HEK293T (cell line): ENCODE measurements at regions not wholly inside any gene's neighbourhood (a gene's known extent, or its start where the extent isn't known, plus 50 kb on each side); places are given as distances from the start of the nearest gene placed in this dataset.

ENCODE experiments used
- CTCF ChIA-PET: fragments of 350-600 bp; formaldehyde crosslinking; extraction: SDS; loops from one replicate; lab custom pipeline; 2021; ENCODE audit warnings: antibody characterized with exemption, inconsistent platforms; lab: Yijun Ruan, JAX
- POLR2A ChIA-PET: fragments of 350-600 bp; formaldehyde crosslinking; extraction: SDS; loops from one replicate; lab custom pipeline; 2020; ENCODE audit warnings: antibody characterized with exemption, inconsistent platforms; lab: Yijun Ruan, JAX
- DNase-seq: peaks from one replicate; pipeline ENCODE4 v3.0.0; 2012; ENCODE audit warnings: mixed read lengths; ENCODE audit errors: extremely low spot score
- ARNT ChIP-seq: fragments of 450-650 bp; IDR thresholded peaks from 2 replicates; pipeline ENCODE4 v1.6.1; 2017; ENCODE audit warnings: mild to moderate bottlenecking
- BHLHE40 ChIP-seq: fragments of 450-650 bp; IDR thresholded peaks from 2 replicates; pipeline ENCODE4 v1.6.1; 2016; ENCODE audit warnings: mild to moderate bottlenecking, moderate library complexity, borderline replicate concordance
- CTBP1 ChIP-seq: fragments of 450-650 bp; IDR thresholded peaks from 2 replicates; pipeline ENCODE4 v1.6.1; 2016; ENCODE audit warnings: borderline replicate concordance
- ELF4 ChIP-seq: fragments of 450-650 bp; IDR thresholded peaks from 2 replicates; pipeline ENCODE4 v1.6.1; 2017; ENCODE audit warnings: antibody characterized with exemption
- FOXA1 ChIP-seq: fragments of 450-650 bp; IDR thresholded peaks from 2 replicates; pipeline ENCODE4 v1.6.1; 2016; ENCODE audit warnings: mild to moderate bottlenecking
- FOXK2 ChIP-seq: fragments of 450-650 bp; IDR thresholded peaks from 2 replicates; pipeline ENCODE4 v1.6.1; 2016; ENCODE audit warnings: mild to moderate bottlenecking
- FOXM1 ChIP-seq: fragments of 450-650 bp; IDR thresholded peaks from 2 replicates; pipeline ENCODE4 v1.6.1; 2017; ENCODE audit warnings: mild to moderate bottlenecking, borderline replicate concordance
- HDGF ChIP-seq: fragments of 450-650 bp; IDR thresholded peaks from 2 replicates; pipeline ENCODE4 v1.6.1; 2017; ENCODE audit warnings: antibody characterized with exemption, borderline replicate concordance
- L3MBTL2 ChIP-seq: fragments of 450-650 bp; conservative IDR thresholded peaks from 2 replicates; pipeline ENCODE4 v1.6.1; 2016; ENCODE audit warnings: mild to moderate bottlenecking
- LEF1 ChIP-seq: fragments of 450-650 bp; IDR thresholded peaks from 2 replicates; pipeline ENCODE4 v1.6.1; 2017; ENCODE audit warnings: mild to moderate bottlenecking, borderline replicate concordance
- NFRKB ChIP-seq: fragments of 450-650 bp; IDR thresholded peaks from 2 replicates; pipeline ENCODE4 v1.6.1; 2016; ENCODE audit warnings: mild to moderate bottlenecking, moderate library complexity
- SP1 ChIP-seq: fragments of 450-650 bp; IDR thresholded peaks from 2 replicates; pipeline ENCODE4 v1.6.1; 2017
- SUZ12 ChIP-seq: fragments of 450-650 bp; IDR thresholded peaks from 2 replicates; pipeline ENCODE4 v1.6.1; 2016; ENCODE audit warnings: mild to moderate bottlenecking
- TARDBP ChIP-seq: fragments of 450-650 bp; IDR thresholded peaks from 2 replicates; pipeline ENCODE4 v1.6.1; 2016
- ZNF384 ChIP-seq: fragments of 450-650 bp; IDR thresholded peaks from 2 replicates; pipeline ENCODE4 v1.6.1; 2016
- TF ChIP-seq, protein P1 (sequence below): fragments of 450-650 bp; IDR thresholded peaks from 2 replicates; pipeline ENCODE4 v1.6.1; 2016

GRCh38 chr17:70780031-70780430, 610.7 kb downstream of the KCNJ2 start:
- DNase-seq: no peak
- CTCF ChIA-PET: no interaction called here
- TF ChIP-seq ZNF384 (no peak), SP1 (no peak), SUZ12 (no peak), BHLHE40 (no peak), ELF4 (no peak), ARNT (no peak), LEF1 (no peak), CTBP1 (no peak)
- TF ChIP-seq, protein P1, sequence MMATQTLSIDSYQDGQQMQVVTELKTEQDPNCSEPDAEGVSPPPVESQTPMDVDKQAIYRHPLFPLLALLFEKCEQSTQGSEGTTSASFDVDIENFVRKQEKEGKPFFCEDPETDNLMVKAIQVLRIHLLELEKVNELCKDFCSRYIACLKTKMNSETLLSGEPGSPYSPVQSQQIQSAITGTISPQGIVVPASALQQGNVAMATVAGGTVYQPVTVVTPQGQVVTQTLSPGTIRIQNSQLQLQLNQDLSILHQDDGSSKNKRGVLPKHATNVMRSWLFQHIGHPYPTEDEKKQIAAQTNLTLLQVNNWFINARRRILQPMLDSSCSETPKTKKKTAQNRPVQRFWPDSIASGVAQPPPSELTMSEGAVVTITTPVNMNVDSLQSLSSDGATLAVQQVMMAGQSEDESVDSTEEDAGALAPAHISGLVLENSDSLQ: no peak
- POLR2A ChIA-PET: no interaction called here

DNA sequence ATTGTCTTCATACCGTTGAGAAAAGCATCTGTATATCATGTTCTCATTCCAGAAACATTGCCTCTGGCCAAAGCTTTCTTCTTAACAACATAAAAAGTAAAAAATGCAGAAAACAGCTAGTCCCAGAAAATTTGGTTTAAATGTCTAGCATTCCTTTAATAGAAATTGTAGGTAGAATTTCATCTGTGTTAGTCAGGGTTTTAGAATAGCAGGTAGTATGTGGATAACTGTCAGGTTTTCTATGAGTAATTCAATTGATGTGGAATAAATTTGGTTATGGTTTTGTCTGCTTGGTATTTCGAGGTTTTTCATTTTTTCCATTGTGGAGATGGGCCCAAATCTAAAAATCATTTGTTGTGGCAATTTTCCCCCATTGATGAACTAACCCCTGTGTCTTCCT, 616.7 kb downstream of the KCNJ2 start:
- POLR2A ChIA-PET: no interaction called here
- DNase-seq: no peak
- no peak for TF ChIP-seq HDGF
- TF ChIP-seq LEF1: no peak
- CTCF ChIA-PET: no interaction called here

- ChIA-PET POLR2A (no interaction called here), CTCF (no interaction called here)
- no peak for DNase-seq
- TF ChIP-seq TARDBP: no peak
- TF ChIP-seq, protein P1: no peak
These were observed 618.5 kb downstream of the KCNJ2 start for GRCh38 chr17:70787721-70788300.

DNA sequence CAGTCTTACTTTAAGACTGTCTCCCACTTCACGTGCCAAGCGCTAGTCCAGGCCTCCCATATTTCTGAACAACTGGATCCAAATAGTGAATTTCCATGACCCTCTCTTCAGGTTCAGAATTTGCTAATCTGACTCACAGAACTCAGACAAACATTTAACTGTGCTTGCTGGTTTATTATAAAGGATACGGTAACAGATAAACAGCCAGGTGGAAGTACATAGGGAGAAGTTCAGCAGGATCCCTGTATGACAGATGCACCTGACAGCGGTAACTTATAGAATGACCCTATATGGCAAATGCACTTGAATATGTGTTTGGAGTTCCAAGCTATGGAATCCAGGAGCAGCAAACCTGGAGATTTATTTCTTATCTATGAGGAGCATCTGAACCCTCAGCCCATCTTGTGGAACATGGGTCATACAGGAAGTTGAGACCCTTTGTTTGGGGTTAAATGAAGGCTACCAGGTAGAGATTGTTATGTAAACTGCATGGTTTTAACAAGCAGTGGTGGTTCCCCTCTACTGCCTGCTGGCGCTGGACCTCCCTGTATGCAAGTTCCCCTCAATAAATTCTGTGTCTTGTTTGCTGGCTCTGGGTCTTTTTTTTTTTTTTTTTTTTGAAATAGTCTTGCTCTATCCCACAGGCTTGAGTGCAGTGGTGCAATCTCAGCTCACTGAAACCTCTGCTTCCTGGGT, 622.6 kb downstream of the KCNJ2 start:
- ChIA-PET CTCF (no interaction called here), POLR2A (no interaction called here)
- TF ChIP-seq SP1 (no peak), BHLHE40 (no peak), NFRKB (no peak), L3MBTL2 (no peak), ZNF384 (no peak), FOXM1 (no peak), TARDBP (no peak)
- no peak for DNase-seq

DNA sequence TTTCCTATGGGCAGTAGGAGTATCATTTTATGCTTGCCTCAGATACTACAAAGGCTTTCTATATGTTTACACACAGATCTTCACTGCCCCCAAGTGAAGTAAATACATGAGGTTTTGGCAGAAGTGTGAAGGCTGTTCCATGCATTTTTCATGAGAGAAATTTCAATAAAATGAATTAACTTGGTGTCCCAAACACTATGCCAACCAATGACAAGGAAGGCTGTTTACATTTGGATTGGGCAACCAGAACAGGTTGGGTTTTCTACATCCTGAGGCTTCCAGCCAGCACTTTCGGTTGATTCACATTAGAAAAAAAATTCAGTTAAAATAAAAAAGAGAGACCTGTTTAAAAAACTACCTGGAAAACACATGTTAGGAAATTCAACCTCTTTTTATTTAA, 625.4 kb downstream of the KCNJ2 start:
- ChIA-PET POLR2A (no interaction called here), CTCF (no interaction called here)
- no peak for DNase-seq
- TF ChIP-seq ARNT (no peak), NFRKB (no peak), SUZ12 (no peak), LEF1 (no peak), SP1 (no peak), FOXA1 (no peak), FOXM1 (no peak), ZNF384 (no peak), L3MBTL2 (no peak), HDGF (no peak), TARDBP (no peak), ELF4 (no peak), BHLHE40 (no peak)
- TF ChIP-seq, protein P1: no peak

- TF ChIP-seq L3MBTL2: no peak
- no peak for TF ChIP-seq TARDBP
- no peak for TF ChIP-seq BHLHE40
- TF ChIP-seq SP1: no peak
- no peak for TF ChIP-seq ARNT
- no peak for TF ChIP-seq NFRKB
- no peak for TF ChIP-seq FOXA1
- TF ChIP-seq, protein P1: no peak
- no peak for TF ChIP-seq FOXK2
- TF ChIP-seq ZNF384: no peak
- no peak for TF ChIP-seq ELF4
- TF ChIP-seq LEF1: no peak
- no peak for TF ChIP-seq CTBP1
- no peak for TF ChIP-seq FOXM1
- no peak for TF ChIP-seq HDGF
- POLR2A ChIA-PET: no interaction called here
- DNase-seq: no peak
- CTCF ChIA-PET: no interaction called here
These were observed 626.3 kb downstream of the KCNJ2 start for GRCh38 chr17:70795620-70796019.
